GM12891 (cell line): ENCODE measurements at regions not wholly inside any gene's neighbourhood (a gene's known extent, or its start where the extent isn't known, plus 50 kb on each side); places are given as distances from the start of the nearest gene placed in this dataset.

ENCODE experiments used
- DNase-seq: peaks from one replicate; pipeline ENCODE4 v3.0.0; 2011; ENCODE audit warnings: low spot score; ENCODE audit not compliant: insufficient read length
- FAIRE-seq: peaks from 2 replicates; lab custom pipeline; 2011; peaks lifted over from hg19 to GRCh38; lab: Jason Lieb, UNC
- PAX5 ChIP-seq: IDR thresholded peaks from 2 replicates; pipeline ENCODE4 v1.6.1; 2011; ENCODE audit warnings: low read length, moderate library complexity, mild to moderate bottlenecking; ENCODE audit not compliant: insufficient read depth, severe bottlenecking
- POLR2A ChIP-seq: IDR thresholded peaks from 2 replicates; pipeline ENCODE4 v1.6.1; 2011; ENCODE audit warnings: low read depth, low read length, control low read depth
- POLR2AphosphoS5 ChIP-seq: IDR thresholded peaks from 2 replicates; pipeline ENCODE4 v1.6.1; 2011; ENCODE audit warnings: low read depth, low read length, control low read depth
- POU2F2 ChIP-seq: IDR thresholded peaks from 2 replicates; pipeline ENCODE4 v1.6.1; 2011; ENCODE audit warnings: low read depth, mild to moderate bottlenecking, control low read depth, low read length, moderate library complexity
- SPI1 ChIP-seq: IDR thresholded peaks from 2 replicates; pipeline ENCODE4 v1.6.1; 2011; ENCODE audit warnings: low read depth, low read length, control low read depth
- TAF1 ChIP-seq: IDR thresholded peaks from 2 replicates; pipeline ENCODE4 v1.6.1; 2011; ENCODE audit warnings: low read depth, low read length, control low read depth

GRCh38 chr9:90741036-90741435 lies 60.6 kb upstream of the SYK start:
- FAIRE-seq (no peak), DNase-seq (no peak)

GRCh38 chr9:90737742-90738141 lies 63.9 kb upstream of the SYK start:
- TF ChIP-seq SPI1 = no peak
- TF ChIP-seq PAX5 = no peak
- no peak for TF ChIP-seq POU2F2
- no peak for TF ChIP-seq POLR2AphosphoS5
- no peak for TF ChIP-seq TAF1
- TF ChIP-seq POLR2A = no peak
- FAIRE-seq (no peak), DNase-seq (no peak)

More at GRCh38 chr9:90741036-90741435, 60.6 kb upstream of the SYK start:
- TF ChIP-seq TAF1 = no peak
- TF ChIP-seq POU2F2 = no peak

GRCh38 chr9:90735952-90736351 lies 65.7 kb upstream of the SYK start:
- no peak for TF ChIP-seq TAF1
- no peak for TF ChIP-seq POLR2AphosphoS5
- TF ChIP-seq PAX5 = no peak
- no peak for TF ChIP-seq POLR2A
- TF ChIP-seq POU2F2 = no peak
- TF ChIP-seq SPI1 = no peak
- FAIRE-seq = no peak
- DNase-seq = no peak

GRCh38 chr9:90734631-90735030 lies 67.0 kb upstream of the SYK start:
- DNase-seq (no peak), FAIRE-seq (no peak)
- TF ChIP-seq TAF1 (no peak), POLR2AphosphoS5 (no peak), SPI1 (no peak), POLR2A (no peak), PAX5 (no peak), POU2F2 (no peak)

GRCh38 chr9:90729351-90729750 lies 72.3 kb upstream of the SYK start:
- FAIRE-seq (no peak), DNase-seq (no peak)
- no peak for TF ChIP-seq POLR2AphosphoS5
- no peak for TF ChIP-seq POLR2A
- TF ChIP-seq PAX5 = no peak
- no peak for TF ChIP-seq SPI1
- no peak for TF ChIP-seq POU2F2
- no peak for TF ChIP-seq TAF1

GRCh38 chr9:90727488-90727887 lies 74.1 kb upstream of the SYK start:
- FAIRE-seq = no peak
- no peak for TF ChIP-seq PAX5
- no peak for TF ChIP-seq SPI1
- TF ChIP-seq POU2F2 = no peak
- no peak for TF ChIP-seq POLR2A
- TF ChIP-seq TAF1 = no peak
- no peak for TF ChIP-seq POLR2AphosphoS5
- DNase-seq = no peak

GRCh38 chr9:90726215-90726614 lies 75.4 kb upstream of the SYK start:
- no peak for FAIRE-seq
- TF ChIP-seq TAF1 (no peak), POLR2A (no peak), POU2F2 (no peak), SPI1 (no peak), POLR2AphosphoS5 (no peak), PAX5 (no peak)
- DNase-seq = peak; percentile 14

- TF ChIP-seq POLR2AphosphoS5 (no peak), PAX5 (no peak), POLR2A (no peak), SPI1 (no peak), POU2F2 (no peak), TAF1 (no peak)
- DNase-seq = no peak
- no peak for FAIRE-seq
Observed at GRCh38 chr9:90724880-90725279, 76.7 kb upstream of the SYK start.

- no peak for TF ChIP-seq TAF1
- no peak for TF ChIP-seq SPI1
- no peak for TF ChIP-seq POLR2A
- no peak for TF ChIP-seq PAX5
- no peak for TF ChIP-seq POLR2AphosphoS5
- no peak for TF ChIP-seq POU2F2
- DNase-seq (no peak), FAIRE-seq (no peak)
Observed at GRCh38 chr9:90724112-90724511, 77.5 kb upstream of the SYK start.

GRCh38 chr9:90722071-90722470 lies 79.4 kb upstream of the DIRAS2 start:
- FAIRE-seq = no peak
- DNase-seq = no peak
- TF ChIP-seq PAX5 (no peak), TAF1 (no peak), POU2F2 (no peak), POLR2A (no peak), SPI1 (no peak), POLR2AphosphoS5 (no peak)

GRCh38 chr9:90720621-90721265 lies 78.1 kb upstream of the DIRAS2 start:
- TF ChIP-seq POLR2AphosphoS5 (no peak), TAF1 (no peak)
- no peak for FAIRE-seq
- DNase-seq = no peak
